ENCODE measurements at regions not wholly inside any gene's neighbourhood (a gene's known extent, or its start where the extent isn't known, plus 50 kb on each side); places are given as distances from the start of the nearest gene placed in this dataset.

- TF ChIP-seq, protein P1, sequence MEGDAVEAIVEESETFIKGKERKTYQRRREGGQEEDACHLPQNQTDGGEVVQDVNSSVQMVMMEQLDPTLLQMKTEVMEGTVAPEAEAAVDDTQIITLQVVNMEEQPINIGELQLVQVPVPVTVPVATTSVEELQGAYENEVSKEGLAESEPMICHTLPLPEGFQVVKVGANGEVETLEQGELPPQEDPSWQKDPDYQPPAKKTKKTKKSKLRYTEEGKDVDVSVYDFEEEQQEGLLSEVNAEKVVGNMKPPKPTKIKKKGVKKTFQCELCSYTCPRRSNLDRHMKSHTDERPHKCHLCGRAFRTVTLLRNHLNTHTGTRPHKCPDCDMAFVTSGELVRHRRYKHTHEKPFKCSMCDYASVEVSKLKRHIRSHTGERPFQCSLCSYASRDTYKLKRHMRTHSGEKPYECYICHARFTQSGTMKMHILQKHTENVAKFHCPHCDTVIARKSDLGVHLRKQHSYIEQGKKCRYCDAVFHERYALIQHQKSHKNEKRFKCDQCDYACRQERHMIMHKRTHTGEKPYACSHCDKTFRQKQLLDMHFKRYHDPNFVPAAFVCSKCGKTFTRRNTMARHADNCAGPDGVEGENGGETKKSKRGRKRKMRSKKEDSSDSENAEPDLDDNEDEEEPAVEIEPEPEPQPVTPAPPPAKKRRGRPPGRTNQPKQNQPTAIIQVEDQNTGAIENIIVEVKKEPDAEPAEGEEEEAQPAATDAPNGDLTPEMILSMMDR (conservative IDR thresholded peaks at IDR 0.05 in 1 of 2, IDR thresholded peaks at IDR 0.05 in 1 of 2; ENCODE audit: low read depth in 1 of 2, low read length in 2 of 2): no peak
- no peak for TF ChIP-seq EZH2 (IDR thresholded peaks at IDR 0.05; ENCODE audit: low read length, missing control alignments)
These were observed 1290.7 kb downstream of the STIM2 start for GRCh38 chr4:28151314-28151713.

Data from fibroblast of lung (primary cell).